Gastroesophageal sphincter (tissue), 3 donors: ENCODE measurements at regions not wholly inside any gene's neighbourhood (a gene's known extent, or its start where the extent isn't known, plus 50 kb on each side); places are given as distances from the start of the nearest gene placed in this dataset.

Source experiments
- CTCF ChIP-seq, 4 experiments: fragments of 200-600 bp in 2 of 4; fragments of 450-650 bp in 2 of 4; sonication (generic) in 1 of 4; IDR thresholded peaks; one replicate each; pipeline ENCODE4 v1.5.1; 2017 to 2019; ENCODE audit warnings: antibody characterized with exemption in 4 of 4, mild to moderate bottlenecking in 2 of 4, moderate library complexity in 2 of 4
- EP300 ChIP-seq: sonication (generic); formaldehyde crosslinking; IDR thresholded peaks from one replicate; pipeline ENCODE4 v1.6.1; 2017; ENCODE audit warnings: antibody characterized with exemption, mild to moderate bottlenecking

DNA sequence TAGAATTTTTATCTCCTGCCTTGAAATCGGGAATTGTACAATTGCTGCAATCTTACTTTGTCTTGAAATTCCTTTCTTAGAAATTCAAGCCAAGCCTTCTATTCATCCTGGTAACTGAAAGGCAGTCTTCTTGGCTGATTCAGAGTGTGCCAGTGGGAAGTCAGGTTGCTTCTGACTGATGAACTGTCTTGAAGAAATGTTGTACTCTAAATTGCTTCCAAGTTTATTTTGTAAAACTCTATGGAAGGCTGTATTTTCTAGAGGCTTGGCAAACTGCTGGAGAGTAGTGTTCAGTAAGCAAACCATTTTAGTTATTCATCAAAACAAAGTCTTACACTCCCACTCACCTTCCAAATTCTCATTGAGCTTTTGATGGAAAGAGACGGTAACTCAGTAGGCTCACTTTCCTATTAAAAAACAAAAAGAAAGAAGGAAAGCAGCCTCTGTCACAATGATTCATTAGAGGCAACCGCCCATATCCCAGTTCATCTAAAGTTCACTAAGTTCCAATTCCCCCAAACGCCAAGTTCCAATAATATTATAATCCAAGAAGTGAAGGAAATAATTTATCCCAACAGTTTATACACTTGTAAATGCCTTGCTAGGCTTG lies 187.9 kb upstream of the MALRD1 start:
- TF ChIP-seq EP300, result no peak
- no peak for TF ChIP-seq CTCF (IDR thresholded peaks at IDR 0.05)
